Skeletal muscle tissue (tissue), 3 donors: ENCODE measurements at regions not wholly inside any gene's neighbourhood (a gene's known extent, or its start where the extent isn't known, plus 50 kb on each side); places are given as distances from the start of the nearest gene placed in this dataset.

ENCODE experiments used
- H3K27ac ChIP-seq: one replicate; pipeline ENCODE4 v1.7.0; 2013; ENCODE audit warnings: mild to moderate bottlenecking, low read depth, low read length, inconsistent platforms
- H3K27me3 ChIP-seq, 3 donors: one replicate each; pipeline ENCODE4 v1.7.0; 2013; ENCODE audit warnings: low read length in 3 of 3; ENCODE audit not compliant: control insufficient read depth in 3 of 3, insufficient read depth in 3 of 3
- H3K36me3 ChIP-seq, 3 donors: one replicate each; pipeline ENCODE4 v1.7.0; 2013; ENCODE audit warnings: low read length in 3 of 3; ENCODE audit not compliant: control insufficient read depth in 3 of 3, insufficient read depth in 3 of 3
- H3K4me1 ChIP-seq, 3 donors: one replicate each; pipeline ENCODE4 v1.7.0; 2013; ENCODE audit warnings: low read length in 3 of 3, mild to moderate bottlenecking in 3 of 3; ENCODE audit not compliant: control insufficient read depth in 3 of 3, insufficient read depth in 3 of 3
- H3K4me3 ChIP-seq, 3 donors: one replicate each; pipeline ENCODE4 v1.7.0; 2013; ENCODE audit warnings: low read length in 3 of 3
- H3K9ac ChIP-seq, 3 donors: one replicate each; pipeline ENCODE4 v1.7.0; 2013; ENCODE audit warnings: low read length in 3 of 3, mild to moderate bottlenecking in 3 of 3, moderate library complexity in 2 of 3, low read depth in 1 of 3
- H3K9me3 ChIP-seq, 3 donors: one replicate each; pipeline ENCODE4 v1.7.0; 2013; ENCODE audit warnings: low read length in 3 of 3; ENCODE audit not compliant: control insufficient read depth in 3 of 3
- donor health status: Osteomylitis.

DNA sequence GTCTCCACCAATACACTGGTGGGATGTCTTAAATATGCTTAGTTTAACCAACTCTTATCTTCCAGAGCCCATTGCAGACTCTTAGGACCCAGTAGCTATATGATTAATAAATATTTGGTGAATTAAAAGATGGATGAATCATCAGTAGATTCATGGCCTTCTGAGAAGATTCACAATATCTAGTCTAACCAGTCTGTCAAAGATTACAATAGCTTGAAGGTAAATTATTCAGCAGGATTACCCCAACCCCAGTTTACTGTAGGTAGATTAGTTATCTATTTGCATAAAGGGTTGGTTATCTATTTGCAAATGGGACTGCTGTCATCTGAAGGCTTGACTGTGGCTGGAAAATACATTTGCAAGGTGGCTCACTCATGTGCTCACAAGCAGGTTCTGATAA is 239.4 kb upstream of the THRB start:
- no peaks in the 10 kb centered on the region for H3K9me3 ChIP-seq
- no peaks in the 10 kb centered on the region for H3K4me1 ChIP-seq
- no peaks in the 10 kb centered on the region for H3K36me3 ChIP-seq
- no peak overlapping the region for H3K9ac ChIP-seq
- no peak overlapping the region for H3K4me3 ChIP-seq
- H3K27ac ChIP-seq = no peak overlapping the region
- no peaks in the 10 kb centered on the region for H3K27me3 ChIP-seq

DNA sequence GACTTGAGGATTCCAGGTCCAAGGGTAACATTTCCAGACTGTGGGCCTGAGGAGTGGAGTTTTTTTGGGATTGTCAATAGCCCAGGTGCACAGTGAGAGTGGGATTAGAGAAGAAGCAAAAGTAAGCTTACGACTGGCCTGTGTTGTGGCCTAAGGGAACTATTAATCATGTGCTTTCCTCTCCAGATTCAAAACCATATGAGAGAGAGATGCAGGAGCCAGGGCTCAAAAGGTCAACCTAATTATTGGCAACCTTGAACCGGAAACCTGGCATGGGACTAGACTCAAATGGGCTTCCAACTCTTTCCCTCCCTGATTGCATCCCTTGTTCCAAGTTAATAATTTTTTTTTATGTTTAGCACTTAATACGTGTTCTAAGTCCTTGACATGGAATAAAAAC is 242.1 kb upstream of the THRB start:
- Histone ChIP-seq H3K9me3 (no peaks in the 10 kb centered on the region), H3K4me3 (no peak overlapping the region), H3K4me1 (no peaks in the 10 kb centered on the region), H3K9ac (no peak overlapping the region), H3K27ac (no peak overlapping the region), H3K36me3 (no peaks in the 10 kb centered on the region), H3K27me3 (no peaks in the 10 kb centered on the region)

DNA sequence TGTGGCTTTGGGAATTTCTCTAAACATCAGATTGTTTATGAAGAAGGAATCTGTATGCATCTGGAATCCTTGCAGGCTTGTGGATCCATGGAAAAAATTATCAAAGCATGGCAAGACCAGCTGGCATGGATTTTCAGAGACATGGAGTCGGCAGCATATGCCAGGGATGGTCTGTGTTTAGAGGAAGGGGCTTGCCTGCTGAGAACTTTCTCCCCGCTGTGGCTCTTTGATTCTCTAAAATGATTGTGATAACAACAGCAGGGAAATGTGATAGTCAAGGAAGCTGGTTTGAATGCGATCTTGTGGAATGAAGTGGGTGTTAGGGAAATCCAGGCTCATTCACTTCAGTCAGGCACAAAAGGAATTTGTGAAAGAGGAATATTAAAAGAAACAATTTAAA is 245.7 kb upstream of the THRB start:
- Histone ChIP-seq H3K27me3 (no peaks in the 10 kb centered on the region), H3K9me3 (no peaks in the 10 kb centered on the region), H3K4me3 (no peak overlapping the region), H3K27ac (no peak overlapping the region), H3K36me3 (no peaks in the 10 kb centered on the region), H3K9ac (no peak overlapping the region), H3K4me1 (no peaks in the 10 kb centered on the region)

DNA sequence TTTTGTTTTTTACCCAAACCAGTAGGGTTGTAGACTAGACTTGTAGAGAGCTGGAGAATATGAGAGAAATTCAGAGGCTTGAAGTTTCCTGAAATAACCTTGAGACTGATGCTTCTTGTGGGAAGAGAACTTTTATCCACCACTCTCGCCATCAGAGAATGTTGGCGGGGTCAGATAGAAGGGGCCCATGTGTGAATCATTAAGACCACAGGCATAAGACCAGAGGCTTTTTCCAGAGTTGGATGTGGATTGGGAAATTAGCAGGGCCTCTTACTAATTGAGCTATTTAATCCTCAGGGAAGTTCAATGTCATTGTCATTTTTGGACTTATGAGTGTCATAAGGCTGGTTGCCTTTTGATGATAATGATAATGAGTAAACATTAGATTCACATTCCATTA is 246.9 kb upstream of the THRB start:
- H3K4me3 ChIP-seq = no peak overlapping the region
- H3K27me3 ChIP-seq = no peaks in the 10 kb centered on the region
- H3K4me1 ChIP-seq = no peaks in the 10 kb centered on the region
- no peak overlapping the region for H3K27ac ChIP-seq
- no peaks in the 10 kb centered on the region for H3K9me3 ChIP-seq
- H3K9ac ChIP-seq = no peak overlapping the region
- no peaks in the 10 kb centered on the region for H3K36me3 ChIP-seq

- Histone ChIP-seq H3K27ac (no peak overlapping the region), H3K27me3 (no peaks in the 10 kb centered on the region), H3K4me3 (no peak overlapping the region), H3K36me3 (no peaks in the 10 kb centered on the region), H3K9me3 (no peaks in the 10 kb centered on the region), H3K4me1 (no peaks in the 10 kb centered on the region), H3K9ac (no peak overlapping the region)
Observed at GRCh38 chr3:24748520-24748919, 253.9 kb upstream of the THRB start.

GRCh38 chr3:24751020-24751419 is 256.4 kb upstream of the THRB start:
- no peaks in the 10 kb centered on the region for H3K36me3 ChIP-seq
- no peaks in the 10 kb centered on the region for H3K9me3 ChIP-seq
- H3K27me3 ChIP-seq = no peaks in the 10 kb centered on the region
- H3K4me3 ChIP-seq = no peak overlapping the region
- H3K9ac ChIP-seq = no peak overlapping the region
- no peak overlapping the region for H3K27ac ChIP-seq
- no peaks in the 10 kb centered on the region for H3K4me1 ChIP-seq

DNA sequence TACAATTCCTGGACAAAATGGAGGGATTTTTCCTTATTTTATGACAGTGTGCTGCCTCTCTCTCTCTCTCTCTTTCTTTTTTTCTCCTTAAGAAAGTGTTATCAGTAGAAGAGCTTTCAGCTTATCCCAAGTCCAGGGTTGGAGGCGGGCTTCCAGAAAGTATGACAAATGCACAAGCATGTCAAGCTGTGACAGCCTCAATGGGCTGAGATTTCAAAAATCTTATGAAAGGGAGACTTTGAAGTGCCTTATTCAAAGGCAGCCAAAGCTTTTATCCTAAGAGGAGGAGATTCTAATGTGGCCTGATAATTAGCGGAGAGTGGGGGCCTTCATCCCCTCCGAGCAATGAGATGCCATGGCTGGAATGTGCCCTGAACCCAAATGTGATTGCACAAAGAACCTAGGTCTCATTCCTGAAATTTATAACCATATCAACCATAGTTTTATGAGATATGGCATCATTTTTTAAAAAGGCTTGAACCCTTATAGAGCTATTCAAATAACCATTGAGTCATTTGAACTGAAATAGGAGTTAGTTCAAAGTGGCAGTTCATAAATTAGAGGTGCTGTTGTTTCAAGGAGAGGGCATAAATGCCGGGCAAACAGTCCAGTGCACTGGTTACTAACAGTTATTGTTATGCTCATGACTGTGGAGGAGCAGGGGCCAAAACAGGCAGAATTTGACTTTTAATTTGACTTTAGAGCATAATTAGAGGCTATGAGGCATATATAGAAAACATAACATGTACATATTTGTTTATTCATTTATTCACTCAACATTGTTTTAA is 261.6 kb upstream of the THRB start:
- Histone ChIP-seq H3K27ac (no peak overlapping the region), H3K36me3 (no peaks in the 10 kb centered on the region), H3K9ac (no peak overlapping the region), H3K4me3 (no peak overlapping the region), H3K9me3 (no peaks in the 10 kb centered on the region), H3K27me3 (no peaks in the 10 kb centered on the region), H3K4me1 (no peaks in the 10 kb centered on the region)

DNA sequence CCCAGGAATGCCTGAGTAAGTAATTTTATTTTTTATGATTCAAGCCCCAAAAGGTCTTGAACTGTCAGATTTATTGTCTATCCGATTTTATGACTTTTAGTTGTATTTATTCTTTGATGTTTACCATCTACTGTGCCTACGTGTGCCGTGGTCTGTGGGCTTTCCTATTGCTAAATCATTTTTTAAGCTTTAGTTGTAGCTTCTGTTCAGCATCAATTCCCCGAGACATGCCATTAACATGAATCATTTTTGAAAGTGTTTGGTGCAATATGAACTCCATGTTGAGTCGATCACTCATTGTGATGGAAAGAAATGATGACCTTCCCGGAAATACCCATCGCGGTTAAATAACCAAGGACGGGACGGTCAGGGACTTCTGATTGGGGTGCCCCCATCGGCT is 268.7 kb upstream of the THRB start:
- no peaks in the 10 kb centered on the region for H3K9me3 ChIP-seq
- H3K9ac ChIP-seq = no peak overlapping the region
- no peaks in the 10 kb centered on the region for H3K36me3 ChIP-seq
- no peaks in the 10 kb centered on the region for H3K4me1 ChIP-seq
- H3K27ac ChIP-seq = no peak overlapping the region
- H3K27me3 ChIP-seq = no peaks in the 10 kb centered on the region
- H3K4me3 ChIP-seq = no peak overlapping the region

GRCh38 chr3:24764236-24764915 is 269.7 kb upstream of the THRB start:
- no peaks in the 10 kb centered on the region for H3K27me3 ChIP-seq
- H3K36me3 ChIP-seq = no peaks in the 10 kb centered on the region
- H3K9me3 ChIP-seq = no peaks in the 10 kb centered on the region
- H3K4me3 ChIP-seq = no peak overlapping the region
- no peak overlapping the region for H3K27ac ChIP-seq
- no peak overlapping the region for H3K9ac ChIP-seq
- no peaks in the 10 kb centered on the region for H3K4me1 ChIP-seq

GRCh38 chr3:24765399-24765798 is 270.7 kb upstream of the THRB start:
- H3K9ac ChIP-seq = no peak overlapping the region
- no peaks in the 10 kb centered on the region for H3K9me3 ChIP-seq
- no peak overlapping the region for H3K27ac ChIP-seq
- H3K27me3 ChIP-seq = no peaks in the 10 kb centered on the region
- H3K36me3 ChIP-seq = no peaks in the 10 kb centered on the region
- H3K4me3 ChIP-seq = no peak overlapping the region
- no peaks in the 10 kb centered on the region for H3K4me1 ChIP-seq
